ENCODE measurements at regions not wholly inside any gene's neighbourhood (a gene's known extent, or its start where the extent isn't known, plus 50 kb on each side); places are given as distances from the start of the nearest gene placed in this dataset.

DNA sequence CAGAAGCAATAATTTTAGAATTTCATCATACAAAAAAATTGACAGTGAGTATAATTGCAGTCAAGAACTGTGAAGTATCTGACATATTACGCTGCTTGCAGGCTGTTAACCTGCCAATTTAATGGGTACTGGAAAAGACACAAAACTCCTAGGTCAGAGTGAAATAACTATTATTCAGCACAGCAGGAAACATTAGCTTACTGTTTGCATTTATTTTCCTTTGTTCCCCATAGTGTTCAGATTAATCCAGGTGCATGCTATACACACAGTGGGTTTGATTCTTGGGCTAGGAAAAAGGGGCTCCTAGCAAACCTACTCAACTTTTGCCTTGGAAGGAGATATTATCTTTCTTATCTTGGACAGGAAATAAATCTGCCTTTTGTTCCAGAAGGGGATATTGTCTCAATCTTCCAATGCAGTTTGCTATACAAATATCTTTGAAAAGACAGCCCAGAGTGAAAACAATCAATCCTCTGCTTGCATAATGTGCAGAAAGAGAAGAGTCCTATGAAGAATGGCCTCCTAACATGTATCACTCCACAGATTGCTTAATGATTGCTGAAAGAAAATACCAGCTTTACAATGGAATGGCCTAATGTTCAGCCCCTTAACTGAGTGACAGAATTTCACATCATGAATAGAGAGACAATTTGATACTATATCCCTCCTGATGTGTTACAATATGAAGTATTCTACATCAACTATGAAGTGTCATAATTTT is 443.4 kb downstream of the TBC1D4 start:
- DNase-seq, result no peak

DNA sequence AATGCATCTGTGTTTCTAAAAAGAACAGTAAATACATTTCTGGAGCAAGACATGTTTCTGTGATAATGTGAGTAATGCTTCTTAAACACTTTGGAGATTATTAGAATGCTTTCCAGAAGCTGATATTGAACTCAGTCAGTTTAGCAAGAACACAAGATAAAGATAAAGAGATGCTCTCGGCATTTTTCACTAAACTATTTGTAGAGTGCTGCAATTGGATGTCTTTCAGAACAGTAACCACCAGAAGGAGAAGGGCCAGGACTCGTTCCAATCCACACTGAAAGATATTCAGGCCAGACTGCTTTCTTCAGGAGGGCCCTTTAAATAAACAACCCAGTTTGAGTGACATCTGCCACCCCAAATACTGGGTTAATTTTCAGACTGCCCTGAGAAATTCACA is 456.0 kb downstream of the TBC1D4 start:
- DNase-seq, result no peak

DNA sequence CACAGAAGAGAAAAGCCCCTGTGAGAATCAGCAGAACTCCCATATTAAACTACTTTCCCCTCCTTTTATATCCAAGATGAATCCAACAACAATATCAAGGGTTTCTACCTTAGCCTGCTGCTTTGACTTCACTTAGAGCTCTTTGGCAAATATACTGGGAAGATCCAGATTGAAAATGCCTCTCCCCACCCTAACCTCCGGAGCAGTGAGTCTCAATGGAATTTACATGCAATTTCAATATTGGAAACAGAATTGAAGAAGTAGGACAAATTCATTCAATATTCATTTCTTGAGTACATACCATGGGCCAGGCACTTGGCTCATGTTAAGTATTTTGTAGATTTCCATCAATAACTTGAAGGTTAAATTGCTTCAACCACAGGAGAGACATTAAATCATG is 457.4 kb downstream of the TBC1D4 start:
- no peak for DNase-seq

DNA sequence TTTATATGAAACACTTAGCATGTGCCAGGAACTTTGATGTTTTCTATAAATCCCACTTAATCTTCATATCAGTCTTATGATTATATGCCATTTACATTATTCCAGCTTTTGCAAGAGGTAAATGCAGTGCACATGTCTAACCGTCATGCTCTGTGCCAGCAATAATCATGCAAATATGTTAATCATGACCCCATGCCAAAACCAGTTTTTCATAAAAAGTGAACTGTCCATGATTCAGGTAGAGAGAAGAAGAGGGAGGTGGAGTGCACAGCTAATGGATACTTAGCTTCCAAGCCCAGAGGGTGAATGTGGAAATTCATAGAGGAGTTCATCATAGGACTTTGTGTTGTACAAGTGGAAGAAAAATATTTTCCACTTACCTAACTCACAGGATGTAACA is 458.4 kb downstream of the TBC1D4 start:
- DNase-seq, result no peak

DNA sequence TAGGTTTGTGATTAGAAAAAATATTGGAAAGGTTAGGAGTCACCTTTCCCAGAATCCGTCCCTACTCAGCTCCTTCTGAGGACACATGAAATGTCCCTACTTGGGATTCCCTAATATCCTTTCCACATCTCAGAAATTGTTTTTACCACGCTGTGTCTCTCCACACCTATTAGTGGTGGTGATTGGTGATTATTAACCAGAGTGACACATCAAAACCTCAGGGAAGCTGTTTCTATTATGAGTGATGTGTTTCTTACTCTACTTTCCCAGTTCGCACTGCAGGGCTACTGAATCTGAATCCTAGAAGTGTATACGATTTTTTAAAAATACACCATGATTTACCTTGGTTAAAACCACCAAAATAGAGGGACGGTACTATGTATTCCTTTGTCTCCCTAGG is 460.8 kb downstream of the TBC1D4 start:
- DNase-seq, result no peak

DNA sequence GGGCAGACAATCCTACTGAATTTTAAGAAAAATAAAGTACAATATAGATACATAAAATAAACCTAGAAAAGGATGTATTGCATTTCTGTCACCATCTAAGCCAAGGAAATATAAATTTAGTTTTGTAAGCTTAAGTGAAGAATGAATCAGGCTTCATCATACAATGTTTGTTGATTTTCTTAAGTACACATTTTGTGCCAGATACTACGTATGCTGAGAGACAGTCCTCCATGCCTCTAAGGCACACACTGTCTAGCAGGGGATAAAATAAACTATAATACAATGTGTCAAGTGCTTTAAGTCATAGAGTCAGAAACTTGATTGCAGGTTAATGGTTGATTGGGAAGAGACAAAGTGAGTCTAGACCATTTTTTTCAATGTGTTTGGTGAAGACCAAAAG is 465.7 kb downstream of the TBC1D4 start:
- no peak for DNase-seq

DNA sequence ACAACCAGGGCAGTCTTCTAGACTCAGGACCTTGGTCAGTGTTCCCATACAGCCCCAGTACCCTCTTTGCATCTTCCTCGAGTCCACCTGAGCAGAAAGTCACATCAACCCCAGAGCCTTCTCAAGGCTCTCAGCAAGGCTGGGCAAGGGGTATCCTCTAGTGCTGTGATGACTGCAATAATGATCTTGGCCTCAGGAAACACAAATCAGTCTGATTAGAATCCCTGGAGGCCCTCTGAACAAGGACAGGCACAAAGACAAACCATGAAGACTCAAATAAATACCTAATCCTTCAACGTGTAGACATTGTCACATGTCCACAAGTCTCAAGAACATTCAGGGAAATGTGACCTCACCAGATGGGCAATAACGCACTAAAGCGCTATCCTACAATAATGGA is 468.2 kb downstream of the TBC1D4 start:
- no peak for DNase-seq

DNA sequence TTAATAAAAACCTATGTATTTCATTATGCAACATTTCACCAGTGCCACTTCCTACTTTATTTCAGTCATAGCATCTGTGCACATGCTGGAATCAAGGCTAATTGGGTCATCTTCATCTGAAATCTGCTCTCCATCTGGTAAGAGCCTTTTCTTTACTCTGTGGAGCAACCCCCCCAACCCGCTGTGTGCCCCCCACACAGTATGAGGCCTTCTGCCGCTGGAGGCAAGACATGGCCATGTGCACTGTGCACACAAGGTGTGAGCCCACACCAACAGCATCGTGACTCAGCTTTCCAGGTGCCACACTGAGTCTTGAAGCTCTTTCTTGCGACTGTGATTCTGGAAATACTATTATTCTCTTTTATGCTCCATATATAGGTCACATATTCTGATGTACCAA is 471.0 kb downstream of the TBC1D4 start:
- DNase-seq, result no peak

DNA sequence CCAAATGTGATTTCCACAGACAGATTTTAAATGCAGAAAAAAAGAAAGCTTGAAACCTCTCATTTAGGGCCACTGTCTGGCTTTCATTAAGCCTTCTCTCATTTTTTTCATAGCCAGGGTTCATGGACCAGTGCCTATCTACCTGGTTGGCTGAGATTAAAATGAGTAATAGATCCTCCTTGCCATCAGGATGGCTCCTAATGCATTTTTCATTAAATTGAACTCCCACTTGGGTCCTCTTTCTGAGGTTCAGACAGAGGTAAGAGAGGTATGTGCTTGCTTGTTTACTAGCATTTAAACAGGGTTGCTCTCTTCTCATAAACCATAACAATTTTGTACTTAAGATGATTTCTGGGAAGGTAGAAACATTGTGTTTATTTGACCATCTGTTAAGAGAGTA is 473.0 kb downstream of the TBC1D4 start:
- DNase-seq, result no peak

DNA sequence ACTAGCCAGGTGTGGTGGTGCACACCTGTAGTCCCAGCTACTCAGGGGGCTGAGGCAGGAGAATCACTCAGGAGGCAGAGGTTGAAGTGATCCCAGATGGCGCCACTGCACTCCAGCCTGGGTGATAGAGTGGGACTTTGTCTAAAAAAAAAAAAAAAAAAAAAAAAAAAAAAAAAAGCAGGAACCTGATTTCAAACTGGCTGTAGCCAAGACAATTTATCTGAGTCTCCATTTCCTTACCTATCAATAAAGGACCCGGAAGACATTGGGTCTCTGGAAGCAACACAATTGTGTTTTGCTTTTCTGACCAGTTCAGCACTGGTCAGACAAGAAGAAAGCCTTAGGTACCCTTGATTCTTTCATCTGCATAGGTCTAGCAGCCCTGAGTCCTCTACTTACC is 491.0 kb downstream of the TBC1D4 start:
- no peak for DNase-seq

DNA sequence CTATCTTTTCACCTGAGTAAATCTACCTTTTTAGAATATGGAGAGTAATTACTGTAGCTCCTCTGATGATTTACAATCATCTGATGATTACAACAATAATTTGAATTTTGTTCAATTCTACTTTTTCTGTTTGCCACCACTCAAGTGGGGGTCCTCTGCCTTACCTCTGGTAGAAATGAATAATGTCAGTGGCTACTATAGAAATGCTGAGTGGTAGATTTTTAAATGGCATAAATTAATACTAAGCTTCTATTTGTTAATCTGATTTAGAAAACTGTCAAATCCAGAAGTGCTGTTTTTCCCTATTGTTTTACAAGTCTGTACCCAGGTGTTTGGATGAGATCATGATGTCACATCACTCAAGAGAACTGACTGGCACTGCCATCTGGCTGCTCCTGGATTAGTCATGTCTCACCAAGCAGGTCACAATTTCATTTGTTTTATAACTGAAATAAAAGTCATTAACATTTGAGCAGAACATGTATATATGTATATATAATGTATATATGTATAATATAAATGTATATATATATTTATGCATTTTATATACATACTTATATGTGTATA is 494.8 kb downstream of the TBC1D4 start:
- DNase-seq, result no peak

DNA sequence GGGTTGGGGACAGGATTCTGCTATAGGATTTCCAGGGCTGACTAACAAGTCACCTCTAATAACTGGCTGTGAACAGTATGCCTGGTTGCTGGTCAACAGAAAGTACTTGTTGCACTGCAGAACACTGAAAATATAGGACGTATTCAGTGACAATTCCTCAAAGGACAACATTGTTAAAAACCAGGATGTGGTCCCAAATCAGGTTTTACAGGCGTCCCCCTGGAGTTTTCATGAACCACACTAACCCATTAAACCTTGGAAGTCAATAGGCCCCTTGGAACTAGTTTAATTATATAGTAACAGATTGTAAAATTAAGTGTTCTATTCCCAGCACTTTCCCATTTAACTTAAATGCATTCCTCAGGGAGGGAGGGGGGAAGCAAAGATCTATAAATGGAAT is 495.4 kb downstream of the TBC1D4 start:
- no peak for DNase-seq

DNA sequence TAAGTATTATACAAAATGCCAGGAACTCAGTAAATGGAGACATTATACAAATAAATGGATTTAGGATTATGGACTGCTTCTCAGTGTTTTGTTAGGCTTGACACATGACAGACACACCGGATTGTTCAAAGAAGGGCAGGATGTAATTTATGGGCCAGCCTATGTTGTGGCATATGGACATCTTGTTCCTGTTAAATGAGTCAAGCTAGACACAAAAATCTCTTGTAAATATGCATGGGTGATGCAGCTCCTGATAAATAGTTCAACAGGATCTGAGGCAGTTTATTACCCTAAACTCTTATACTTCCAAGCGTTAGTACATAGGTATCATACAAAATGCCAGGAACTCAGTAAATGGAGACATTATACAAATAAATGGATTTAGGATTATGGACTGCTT is 502.3 kb downstream of the TBC1D4 start:
- peak; percentile 3 for DNase-seq

DNA sequence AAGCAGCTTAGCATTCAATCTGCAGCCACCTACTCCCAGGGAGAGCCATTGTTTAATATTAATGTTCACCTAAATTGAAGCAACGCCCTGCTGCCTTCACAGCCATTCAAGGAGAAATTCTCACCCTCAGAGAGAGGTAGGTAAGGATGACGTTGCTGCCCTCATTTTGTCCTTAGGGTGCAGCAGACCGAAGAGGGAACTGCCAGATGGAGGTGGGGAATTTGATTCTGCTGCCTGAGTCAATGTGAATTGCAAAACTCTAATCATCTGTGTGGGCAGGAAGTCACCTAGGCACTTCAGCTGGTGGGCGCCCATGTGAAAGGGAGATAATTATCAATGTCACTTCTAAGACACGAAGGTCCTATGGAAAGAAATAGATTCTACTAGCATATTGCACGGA is 503.4 kb downstream of the TBC1D4 start:
- no peak for DNase-seq

DNA sequence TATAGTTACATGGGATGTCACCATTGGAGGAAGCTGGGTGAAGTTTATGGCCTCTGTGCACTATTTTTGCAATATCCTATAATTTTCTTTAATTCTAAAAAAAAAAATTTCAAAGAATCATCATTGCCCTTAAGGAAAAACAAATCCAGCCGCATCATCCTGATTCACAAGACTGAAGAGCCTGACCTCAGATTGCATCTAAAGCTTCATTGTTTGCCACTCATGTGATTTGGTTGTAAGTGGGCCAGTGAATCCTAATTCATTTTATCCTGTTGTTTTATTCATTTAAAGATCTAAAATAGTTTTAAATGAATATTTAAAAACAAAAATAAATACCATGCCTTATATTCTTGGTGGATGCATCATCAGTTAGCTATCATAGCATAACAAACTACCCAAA is 504.5 kb downstream of the TBC1D4 start:
- no peak for DNase-seq

DNA sequence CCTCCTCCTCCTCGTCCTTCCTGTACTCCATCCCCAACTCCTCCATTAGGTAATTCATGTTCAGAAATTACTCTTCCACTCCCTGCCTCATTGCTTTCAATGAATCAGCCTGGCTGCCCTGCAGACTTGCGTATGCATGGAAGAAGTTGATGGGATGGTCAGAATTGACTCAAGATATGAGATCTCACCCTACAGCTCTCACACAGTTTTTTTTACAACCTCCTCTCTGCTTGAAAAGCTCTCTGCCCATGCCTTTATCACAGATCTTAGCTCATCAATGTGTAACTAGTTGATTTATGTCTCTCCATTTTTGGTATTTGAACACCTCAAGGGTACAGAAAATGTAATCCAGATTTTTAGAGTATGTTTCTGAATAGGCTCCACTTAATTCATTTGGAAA is 506.9 kb downstream of the TBC1D4 start:
- DNase-seq, result no peak

DNA sequence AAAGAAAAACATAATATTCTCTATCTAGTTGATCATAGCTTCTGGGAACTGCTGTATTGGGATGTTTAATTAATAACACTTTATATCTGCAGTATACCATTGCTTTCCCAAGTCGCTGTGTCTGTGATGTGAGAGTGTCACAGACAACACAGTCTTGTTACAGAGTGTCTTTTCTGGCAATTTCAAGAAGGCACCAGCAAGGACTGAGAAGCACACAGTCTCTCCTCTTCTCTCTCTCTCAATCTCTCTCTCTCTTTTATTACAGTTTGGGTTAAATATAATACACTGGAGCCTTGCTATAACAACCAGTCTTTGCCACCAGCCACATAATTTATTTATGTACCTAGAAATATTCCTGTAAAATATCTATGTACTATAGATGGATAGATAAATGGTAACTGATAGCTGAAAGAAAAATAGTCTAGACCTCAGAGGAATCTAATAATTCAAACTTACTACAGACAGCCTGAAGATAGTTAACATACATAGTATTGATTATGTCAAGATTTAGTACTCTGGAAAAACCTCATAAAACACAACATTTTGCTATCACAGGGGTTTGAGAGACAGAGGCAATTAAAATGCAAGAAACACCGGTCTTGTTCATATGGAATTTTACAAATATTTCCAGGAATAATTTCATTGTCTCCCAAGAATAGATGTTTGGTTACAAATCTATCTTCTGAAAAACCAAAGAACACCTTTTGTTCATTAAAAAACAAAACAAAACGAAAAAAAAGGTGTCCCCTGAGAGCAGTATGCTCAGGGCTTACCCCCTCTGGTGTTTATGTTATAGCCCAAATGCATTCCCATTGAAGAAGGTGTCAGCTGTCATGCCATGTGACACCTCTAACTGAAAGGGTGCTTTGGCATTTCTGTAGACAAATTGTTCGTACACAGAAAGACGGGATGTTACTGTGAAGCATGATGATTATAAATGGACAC is 507.8 kb downstream of the TBC1D4 start:
- no peak for DNase-seq

DNA sequence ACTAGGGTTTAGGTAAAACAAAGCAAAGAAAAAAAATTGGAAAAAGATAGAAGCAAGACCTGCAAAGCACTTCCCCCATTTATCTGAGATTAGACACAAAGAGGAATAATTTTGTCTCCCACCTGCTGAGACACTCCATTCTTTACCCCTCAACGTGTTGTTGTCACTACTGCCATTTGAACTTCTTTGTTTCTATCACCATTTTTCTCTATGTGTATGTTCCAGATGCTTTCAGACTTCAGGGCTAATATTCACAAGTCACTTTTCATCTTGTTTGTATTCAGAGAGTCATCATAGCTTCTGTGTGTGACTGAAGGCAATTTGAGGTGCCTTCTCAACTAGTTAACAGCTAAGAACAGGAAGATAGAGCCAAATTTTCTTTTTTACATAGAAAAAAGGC is 512.5 kb downstream of the TBC1D4 start:
- DNase-seq, result no peak

DNA sequence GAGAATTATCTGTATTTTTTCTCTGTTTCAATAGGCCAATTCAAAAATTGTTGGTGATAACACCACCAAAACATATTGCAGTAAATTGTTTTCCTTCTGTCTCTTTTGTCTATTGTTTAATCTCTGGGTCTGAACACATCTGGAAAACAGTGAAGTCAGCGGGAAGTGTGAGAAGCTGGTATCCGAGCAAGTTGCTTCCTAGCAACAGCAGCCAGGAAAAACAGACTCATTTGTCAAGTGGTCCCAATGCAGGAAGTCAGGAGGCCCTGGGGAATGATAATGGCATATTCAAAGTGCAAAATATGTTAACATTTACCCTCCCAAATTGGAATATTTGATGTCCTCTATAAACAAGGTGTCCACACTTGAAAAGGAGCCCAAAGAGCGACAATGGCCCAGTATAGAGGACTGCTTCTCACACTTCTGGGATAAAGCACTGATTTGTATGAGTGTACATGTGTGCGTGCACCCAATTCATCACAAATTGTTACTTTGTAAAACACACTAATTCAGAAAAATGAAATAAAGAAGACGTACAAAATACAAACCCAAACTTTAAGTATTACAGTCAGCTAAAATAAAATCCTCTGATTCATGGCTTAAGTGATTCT is 515.0 kb downstream of the TBC1D4 start:
- peak; percentile 29 for DNase-seq

DNA sequence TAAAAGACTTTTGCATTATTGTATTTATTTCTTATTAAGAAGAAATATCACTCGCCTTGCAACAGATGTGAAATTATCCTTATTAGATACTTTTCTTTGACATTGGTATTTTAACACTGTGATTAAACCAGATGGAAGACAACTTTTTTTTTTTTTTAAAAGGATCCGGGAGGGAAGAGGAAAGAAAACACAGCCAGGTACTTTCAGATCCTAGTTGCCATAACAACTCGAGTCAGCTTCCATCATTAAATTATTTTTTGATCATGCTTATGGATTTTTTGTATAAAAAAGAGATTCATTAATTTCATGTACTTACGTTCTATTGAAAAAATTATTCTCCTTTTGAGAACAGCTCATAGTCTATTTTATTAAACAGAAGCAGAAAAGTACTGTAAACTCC is 515.7 kb downstream of the TBC1D4 start:
- no peak for DNase-seq

DNA sequence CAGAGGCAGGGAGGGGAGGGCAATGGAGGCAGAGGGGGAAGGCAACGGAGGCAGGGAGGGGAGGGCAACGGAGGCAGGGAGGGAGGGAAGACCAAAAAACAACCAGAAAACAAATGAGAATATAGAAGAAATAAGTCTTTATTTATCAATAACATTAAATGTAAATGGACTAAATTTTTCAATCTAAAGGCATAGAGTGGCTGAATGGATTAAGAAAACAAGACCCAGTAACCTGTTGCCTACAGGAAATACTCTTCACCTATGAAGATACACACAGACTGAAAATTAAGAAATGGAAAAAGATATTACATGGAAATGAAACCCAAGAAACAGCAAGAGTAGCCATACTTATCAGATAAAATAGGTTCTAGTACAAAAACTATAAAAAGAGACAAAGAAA is 536.3 kb downstream of the TBC1D4 start:
- no peak for DNase-seq

DNA sequence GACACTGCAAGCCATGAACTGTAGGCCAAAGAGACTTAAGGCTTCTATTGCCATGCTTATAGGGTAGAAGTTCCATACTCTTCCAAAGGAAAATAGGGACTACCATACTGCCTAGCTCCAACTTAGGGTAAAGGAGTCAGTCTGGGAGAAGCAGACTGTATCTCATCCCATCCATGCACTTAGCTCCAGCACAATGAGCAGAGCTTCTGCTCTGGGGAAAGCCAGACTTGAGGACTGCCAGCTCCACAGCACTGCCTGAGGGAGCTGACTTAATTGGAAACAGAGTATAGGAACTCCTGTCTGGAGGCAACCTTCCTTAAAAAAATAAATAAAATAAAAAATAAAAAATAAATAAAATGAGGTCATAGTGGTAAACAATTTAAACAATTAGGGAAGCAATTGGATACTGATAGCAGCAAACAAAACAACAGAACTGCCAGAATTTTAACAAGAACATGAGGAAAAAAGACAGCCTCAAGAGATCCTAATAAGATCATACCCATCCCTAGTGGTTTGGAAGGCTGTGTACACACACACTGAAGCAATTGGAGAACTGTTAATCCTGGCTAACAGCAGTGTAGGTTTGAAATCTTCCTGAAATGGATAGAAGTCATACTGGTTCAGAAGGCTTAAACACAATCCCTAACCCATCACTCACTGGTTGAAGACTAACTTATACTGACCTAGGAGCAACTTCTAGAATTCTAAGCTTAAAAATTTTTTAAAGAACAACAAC is 550.1 kb downstream of the TBC1D4 start:
- DNase-seq, result no peak
